ENCODE measurements at regions not wholly inside any gene's neighbourhood (a gene's known extent, or its start where the extent isn't known, plus 50 kb on each side); places are given as distances from the start of the nearest gene placed in this dataset.

GRCh38 chr3:151639418-151639740 lies 94.3 kb upstream of the AADACL2 start:
- no peak overlapping the region for H3K9ac ChIP-seq (ENCODE audit: low read length)
- no peak overlapping the region for H3K23ac ChIP-seq (ENCODE audit: low read length)
- H3K4me1 ChIP-seq (ENCODE audit: control insufficient read depth, low read depth, low read length), result no peaks in the 10 kb centered on the region
- DNase-seq, result no peak
- no peak overlapping the region for H3K56ac ChIP-seq (ENCODE audit: low read length)
- H3K79me2 ChIP-seq (ENCODE audit: control insufficient read depth, insufficient read depth, low read length), result no peaks in the 10 kb centered on the region
- no peak overlapping the region for H4K5ac ChIP-seq (ENCODE audit: low read length)
- no peak overlapping the region for H4K8ac ChIP-seq (ENCODE audit: low read depth, low read length)
- no peak overlapping the region for H2BK5ac ChIP-seq (ENCODE audit: low read length)
- no peak overlapping the region for H3K4ac ChIP-seq (ENCODE audit: low read depth, low read length)
- H3K79me1 ChIP-seq (ENCODE audit: low read length), result no peaks in the 10 kb centered on the region
- no peak overlapping the region for H3K4me2 ChIP-seq (ENCODE audit: low read length)
- H2BK120ac ChIP-seq (ENCODE audit: low read depth, low read length), result no peak overlapping the region
- H3K27me3 ChIP-seq (ENCODE audit: insufficient read depth, low read length, poor library complexity), result no peaks in the 10 kb centered on the region
- H3K18ac ChIP-seq (ENCODE audit: low read length), result no peak overlapping the region
- H3K36me3 ChIP-seq (ENCODE audit: control insufficient read depth, insufficient read depth, low read length), result no peaks in the 10 kb centered on the region
- WGBS (ENCODE audit: extremely low coverage, insufficient coverage, low lambda C conversion rate), result no CpG with 5 or more reads among the region's 2 CpGs
- no peak overlapping the region for H2BK15ac ChIP-seq (replicated peaks; ENCODE audit: low read depth)
- no peak overlapping the region for H3K4me3 ChIP-seq (ENCODE audit: low read length)
- no peak overlapping the region for H2AK5ac ChIP-seq (ENCODE audit: low read length)
- H3K27ac ChIP-seq (ENCODE audit: low read depth, low read length), result no peak overlapping the region

DNA sequence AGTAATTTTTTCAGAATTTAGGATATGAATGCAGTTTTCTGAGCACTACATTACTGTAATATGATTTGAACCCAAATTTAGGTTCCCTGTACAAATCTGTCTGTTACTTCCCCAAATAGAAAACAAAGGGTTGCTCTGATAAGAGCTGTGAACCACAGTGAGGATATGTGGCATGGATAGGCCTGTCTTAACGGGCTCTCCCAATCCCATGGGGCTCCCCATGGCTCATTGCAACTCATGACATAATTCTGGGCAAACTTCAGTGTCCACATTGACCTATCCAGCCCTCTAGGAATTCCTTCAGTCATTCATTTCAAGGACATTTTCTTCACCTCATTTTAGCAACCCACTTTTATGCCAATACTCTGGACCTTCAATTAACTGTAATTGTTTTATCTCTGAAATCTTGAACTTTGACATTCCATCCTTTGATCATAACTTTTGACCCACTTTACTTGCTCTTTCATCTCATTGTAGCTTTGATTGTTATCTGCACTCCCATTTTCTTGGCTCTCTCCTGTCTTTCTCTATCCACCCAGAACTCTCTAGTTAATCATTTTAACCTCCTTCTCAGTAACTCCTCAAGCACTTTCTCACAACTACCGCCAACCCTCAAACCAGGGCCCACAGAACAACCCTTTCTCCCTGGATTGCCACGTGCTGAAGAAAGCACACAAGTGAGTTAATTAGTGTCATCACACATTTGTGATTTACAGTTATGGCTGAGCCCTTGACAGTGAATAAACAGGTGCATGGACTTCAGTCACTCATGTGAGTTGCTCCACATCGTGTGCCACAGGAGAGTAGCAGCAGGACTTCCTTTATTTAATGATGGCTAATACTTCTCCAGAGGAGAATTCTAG lies 94.9 kb upstream of the AADACL2 start:
- H3K36me3 ChIP-seq (ENCODE audit: control insufficient read depth, insufficient read depth, low read length), result no peaks in the 10 kb centered on the region
- no peaks in the 10 kb centered on the region for H3K27me3 ChIP-seq (ENCODE audit: insufficient read depth, low read length, poor library complexity)
- no peak overlapping the region for H3K4ac ChIP-seq (ENCODE audit: low read depth, low read length)
- no peak overlapping the region for H2BK15ac ChIP-seq (replicated peaks; ENCODE audit: low read depth)
- H2BK120ac ChIP-seq (ENCODE audit: low read depth, low read length), result no peak overlapping the region
- no peak overlapping the region for H3K4me3 ChIP-seq (ENCODE audit: low read length)
- H3K56ac ChIP-seq (ENCODE audit: low read length), result no peak overlapping the region
- H3K18ac ChIP-seq (ENCODE audit: low read length), result no peak overlapping the region
- no peaks in the 10 kb centered on the region for H3K79me2 ChIP-seq (ENCODE audit: control insufficient read depth, insufficient read depth, low read length)
- H3K4me2 ChIP-seq (ENCODE audit: low read length), result no peak overlapping the region
- H4K5ac ChIP-seq (ENCODE audit: low read length), result no peak overlapping the region
- no peak overlapping the region for H3K27ac ChIP-seq (ENCODE audit: low read depth, low read length)
- no peak overlapping the region for H3K23ac ChIP-seq (ENCODE audit: low read length)
- no peak overlapping the region for H2AK5ac ChIP-seq (ENCODE audit: low read length)
- H3K4me1 ChIP-seq (ENCODE audit: control insufficient read depth, low read depth, low read length), result no peaks in the 10 kb centered on the region
- H3K9ac ChIP-seq (ENCODE audit: low read length), result no peak overlapping the region
- H3K79me1 ChIP-seq (ENCODE audit: low read length), result no peaks in the 10 kb centered on the region
- peak; percentile 10 for DNase-seq
- no CpG with 5 or more reads among the region's 4 CpGs for WGBS (ENCODE audit: extremely low coverage, insufficient coverage, low lambda C conversion rate)
- no peak overlapping the region for H4K8ac ChIP-seq (ENCODE audit: low read depth, low read length)
- no peak overlapping the region for H2BK5ac ChIP-seq (ENCODE audit: low read length)

DNA sequence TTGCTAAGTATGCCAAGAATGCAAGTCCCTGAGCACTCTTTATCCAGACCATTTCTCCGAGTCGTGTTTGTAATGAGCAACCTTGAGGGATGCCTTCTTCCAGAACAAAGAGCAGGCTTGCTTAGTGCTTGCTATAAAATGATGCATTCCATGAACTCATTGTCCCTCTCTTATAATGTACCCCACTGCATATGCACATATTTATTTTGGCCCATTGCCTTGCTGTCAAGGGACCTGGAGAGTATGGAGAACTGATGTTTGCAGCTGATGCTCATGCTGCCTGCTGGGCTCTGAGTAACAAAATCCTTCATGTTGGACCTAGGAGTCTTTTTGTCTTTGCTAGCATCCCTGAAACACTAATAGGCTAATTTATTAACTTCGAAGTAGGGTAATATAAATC lies 97.8 kb upstream of the AADACL2 start:
- H3K79me1 ChIP-seq (ENCODE audit: low read length), result no peaks in the 10 kb centered on the region
- H2BK15ac ChIP-seq (replicated peaks; ENCODE audit: low read depth), result no peak overlapping the region
- H2AK5ac ChIP-seq (ENCODE audit: low read length), result no peak overlapping the region
- no peaks in the 10 kb centered on the region for H3K4me1 ChIP-seq (ENCODE audit: control insufficient read depth, low read depth, low read length)
- DNase-seq, result peak; percentile 6
- H2BK120ac ChIP-seq (ENCODE audit: low read depth, low read length), result no peak overlapping the region
- H3K27me3 ChIP-seq (ENCODE audit: insufficient read depth, low read length, poor library complexity), result no peaks in the 10 kb centered on the region
- H3K4me3 ChIP-seq (ENCODE audit: low read length), result no peak overlapping the region
- no peak overlapping the region for H3K9ac ChIP-seq (ENCODE audit: low read length)
- H3K23ac ChIP-seq (ENCODE audit: low read length), result no peak overlapping the region
- H3K79me2 ChIP-seq (ENCODE audit: control insufficient read depth, insufficient read depth, low read length), result no peaks in the 10 kb centered on the region
- no CpG with 5 or more reads among the region's 3 CpGs for WGBS (ENCODE audit: extremely low coverage, insufficient coverage, low lambda C conversion rate)
- no peak overlapping the region for H2BK5ac ChIP-seq (ENCODE audit: low read length)
- no peak overlapping the region for H3K4me2 ChIP-seq (ENCODE audit: low read length)
- no peak overlapping the region for H4K8ac ChIP-seq (ENCODE audit: low read depth, low read length)
- no peak overlapping the region for H3K56ac ChIP-seq (ENCODE audit: low read length)
- no peak overlapping the region for H4K5ac ChIP-seq (ENCODE audit: low read length)
- H3K18ac ChIP-seq (ENCODE audit: low read length), result no peak overlapping the region
- H3K27ac ChIP-seq (ENCODE audit: low read depth, low read length), result no peak overlapping the region
- no peak overlapping the region for H3K4ac ChIP-seq (ENCODE audit: low read depth, low read length)
- no peaks in the 10 kb centered on the region for H3K36me3 ChIP-seq (ENCODE audit: control insufficient read depth, insufficient read depth, low read length)

- H3K4ac ChIP-seq (ENCODE audit: low read depth, low read length), result no peak overlapping the region
- no peaks in the 10 kb centered on the region for H3K36me3 ChIP-seq (ENCODE audit: control insufficient read depth, insufficient read depth, low read length)
- no peak overlapping the region for H3K4me3 ChIP-seq (ENCODE audit: low read length)
- no peak overlapping the region for H3K9ac ChIP-seq (ENCODE audit: low read length)
- H4K5ac ChIP-seq (ENCODE audit: low read length), result no peak overlapping the region
- no peaks in the 10 kb centered on the region for H3K79me1 ChIP-seq (ENCODE audit: low read length)
- no peak overlapping the region for H3K23ac ChIP-seq (ENCODE audit: low read length)
- no peak for DNase-seq
- no peak overlapping the region for H2BK5ac ChIP-seq (ENCODE audit: low read length)
- no peak overlapping the region for H3K18ac ChIP-seq (ENCODE audit: low read length)
- H3K4me1 ChIP-seq (ENCODE audit: control insufficient read depth, low read depth, low read length), result no peaks in the 10 kb centered on the region
- H4K8ac ChIP-seq (ENCODE audit: low read depth, low read length), result no peak overlapping the region
- H3K4me2 ChIP-seq (ENCODE audit: low read length), result no peak overlapping the region
- no peak overlapping the region for H3K27ac ChIP-seq (ENCODE audit: low read depth, low read length)
- no peaks in the 10 kb centered on the region for H3K79me2 ChIP-seq (ENCODE audit: control insufficient read depth, insufficient read depth, low read length)
- no peaks in the 10 kb centered on the region for H3K27me3 ChIP-seq (ENCODE audit: insufficient read depth, low read length, poor library complexity)
- H2AK5ac ChIP-seq (ENCODE audit: low read length), result no peak overlapping the region
- no CpG with 5 or more reads among the region's 2 CpGs for WGBS (ENCODE audit: extremely low coverage, insufficient coverage, low lambda C conversion rate)
- H2BK120ac ChIP-seq (ENCODE audit: low read depth, low read length), result no peak overlapping the region
- H3K56ac ChIP-seq (ENCODE audit: low read length), result no peak overlapping the region
- no peak overlapping the region for H2BK15ac ChIP-seq (replicated peaks; ENCODE audit: low read depth)
These were observed 101.8 kb upstream of the AADACL2 start for GRCh38 chr3:151631946-151632345.

DNA sequence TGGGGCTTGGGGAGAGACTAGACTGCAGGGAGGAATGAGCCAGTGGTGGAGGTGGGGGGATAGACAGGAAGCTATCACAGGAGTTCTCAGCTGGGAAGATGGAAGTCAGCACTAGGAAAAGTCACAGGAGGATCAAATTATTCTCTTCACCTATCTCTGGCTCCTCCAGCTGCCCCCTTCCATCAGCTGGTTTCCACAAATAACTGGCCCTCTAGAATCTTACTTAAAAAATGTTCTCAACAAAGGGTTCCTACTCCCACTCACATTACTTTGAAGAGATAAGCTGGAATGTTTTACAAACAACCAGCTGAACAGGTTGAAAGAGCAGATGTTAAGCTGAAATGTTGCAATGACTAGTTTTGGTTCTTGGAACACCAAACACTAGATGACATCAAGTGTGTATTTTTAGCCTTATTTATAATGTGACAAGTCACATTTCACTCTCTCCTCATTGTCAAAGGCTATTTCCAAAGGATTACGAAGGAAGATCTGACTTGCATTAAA lies 102.7 kb upstream of the AADACL2 start:
- Histone ChIP-seq H3K79me1 (ENCODE audit: low read length) (no peaks in the 10 kb centered on the region), H2BK120ac (ENCODE audit: low read depth, low read length) (no peak overlapping the region), H2AK5ac (ENCODE audit: low read length) (no peak overlapping the region), H3K4ac (ENCODE audit: low read depth, low read length) (no peak overlapping the region), H4K8ac (ENCODE audit: low read depth, low read length) (no peak overlapping the region), H3K27me3 (ENCODE audit: insufficient read depth, low read length, poor library complexity) (no peaks in the 10 kb centered on the region), H3K56ac (ENCODE audit: low read length) (no peak overlapping the region), H2BK5ac (ENCODE audit: low read length) (no peak overlapping the region), H3K79me2 (ENCODE audit: control insufficient read depth, insufficient read depth, low read length) (no peaks in the 10 kb centered on the region), H3K4me1 (ENCODE audit: control insufficient read depth, low read depth, low read length) (no peaks in the 10 kb centered on the region), H3K9ac (ENCODE audit: low read length) (no peak overlapping the region), H3K23ac (ENCODE audit: low read length) (no peak overlapping the region), H3K27ac (ENCODE audit: low read depth, low read length) (no peak overlapping the region), H2BK15ac (replicated peaks; ENCODE audit: low read depth) (no peak overlapping the region), H4K5ac (ENCODE audit: low read length) (no peak overlapping the region), H3K18ac (ENCODE audit: low read length) (no peak overlapping the region), H3K36me3 (ENCODE audit: control insufficient read depth, insufficient read depth, low read length) (no peaks in the 10 kb centered on the region), H3K4me2 (ENCODE audit: low read length) (no peak overlapping the region), H3K4me3 (ENCODE audit: low read length) (no peak overlapping the region)
- no peak for DNase-seq
- no CpG with 5 or more reads among the region's 1 CpG for WGBS (ENCODE audit: extremely low coverage, insufficient coverage, low lambda C conversion rate)

- Histone ChIP-seq H3K27me3 (ENCODE audit: insufficient read depth, low read length, poor library complexity) (no peaks in the 10 kb centered on the region), H3K9ac (ENCODE audit: low read length) (no peak overlapping the region), H3K79me2 (ENCODE audit: control insufficient read depth, insufficient read depth, low read length) (no peaks in the 10 kb centered on the region), H3K18ac (ENCODE audit: low read length) (no peak overlapping the region), H3K27ac (ENCODE audit: low read depth, low read length) (no peak overlapping the region), H3K4me1 (ENCODE audit: control insufficient read depth, low read depth, low read length) (no peaks in the 10 kb centered on the region), H4K8ac (ENCODE audit: low read depth, low read length) (no peak overlapping the region), H3K56ac (ENCODE audit: low read length) (no peak overlapping the region), H4K5ac (ENCODE audit: low read length) (no peak overlapping the region), H3K4me3 (ENCODE audit: low read length) (no peak overlapping the region), H2BK5ac (ENCODE audit: low read length) (no peak overlapping the region), H2BK120ac (ENCODE audit: low read depth, low read length) (no peak overlapping the region), H3K4me2 (ENCODE audit: low read length) (no peak overlapping the region), H3K4ac (ENCODE audit: low read depth, low read length) (no peak overlapping the region), H3K79me1 (ENCODE audit: low read length) (no peaks in the 10 kb centered on the region), H2BK15ac (replicated peaks; ENCODE audit: low read depth) (no peak overlapping the region), H3K36me3 (ENCODE audit: control insufficient read depth, insufficient read depth, low read length) (no peaks in the 10 kb centered on the region), H2AK5ac (ENCODE audit: low read length) (no peak overlapping the region), H3K23ac (ENCODE audit: low read length) (no peak overlapping the region)
- WGBS (ENCODE audit: extremely low coverage, insufficient coverage, low lambda C conversion rate), result no CpG with 5 or more reads among the region's 3 CpGs
- no peak for DNase-seq
These were observed 103.7 kb upstream of the AADACL2 start for GRCh38 chr3:151630035-151630434.
